Lung (tissue), 11 donors: ENCODE measurements at regions not wholly inside any gene's neighbourhood (a gene's known extent, or its start where the extent isn't known, plus 50 kb on each side); places are given as distances from the start of the nearest gene placed in this dataset.
"Not testable (repeated sequence)": the region's sequence is repeated elsewhere in the genome, so short reads cannot be mapped to it uniquely, and the experiment has no call there.

Source experiments
- ATAC-seq: fragments of 200-7000 bp; cut with Tn5 transposase; one replicate; pipeline ENCODE4 v1.9.1; 2020; ENCODE audit warnings: moderate number of reproducible peaks; ENCODE audit not compliant: insufficient read depth, low FRiP score
- DNase-seq, 3 donors: peaks; one replicate each; pipeline ENCODE4 v3.0.0-alpha.2; 2013 to 2017
- H3K27ac ChIP-seq, 2 donors: one replicate each; pipeline ENCODE4 v1.5.1; 2013; ENCODE audit warnings: mild to moderate bottlenecking in 2 of 2, moderate library complexity in 2 of 2, control low read depth in 1 of 2, inconsistent platforms in 1 of 2, low read depth in 1 of 2, low read length in 1 of 2
- H3K27me3 ChIP-seq, 3 donors: one replicate each; pipeline ENCODE4 v1.5.1; 2013; ENCODE audit warnings: low read length in 2 of 3; ENCODE audit not compliant: control insufficient read depth in 3 of 3, insufficient read depth in 3 of 3
- H3K36me3 ChIP-seq, 4 donors: one replicate each; pipeline ENCODE4 v1.5.1; 2013; ENCODE audit warnings: low read length in 4 of 4, mild to moderate bottlenecking in 1 of 4, moderate library complexity in 1 of 4; ENCODE audit not compliant: control insufficient read depth in 4 of 4, insufficient read depth in 4 of 4
- H3K4me1 ChIP-seq, 5 donors: one replicate each; pipeline ENCODE4 v1.5.1; 2013; ENCODE audit warnings: low read length in 5 of 5, mild to moderate bottlenecking in 2 of 5, moderate library complexity in 1 of 5; ENCODE audit not compliant: control insufficient read depth in 5 of 5, insufficient read depth in 5 of 5
- H3K4me3 ChIP-seq: one replicate; pipeline ENCODE4 v1.5.1; 2013; ENCODE audit warnings: mild to moderate bottlenecking, control low read depth, moderate library complexity
- H3K9ac ChIP-seq, 2 donors: one replicate each; pipeline ENCODE4 v1.5.1; 2013; ENCODE audit warnings: low read length in 2 of 2, control low read depth in 1 of 2; ENCODE audit not compliant: insufficient read depth in 1 of 2
- H3K9me3 ChIP-seq, 4 donors: one replicate each; pipeline ENCODE4 v1.5.1; 2013; ENCODE audit warnings: low read length in 3 of 4, mild to moderate bottlenecking in 1 of 4, moderate library complexity in 1 of 4; ENCODE audit not compliant: control insufficient read depth in 4 of 4, insufficient read depth in 3 of 4
- WGBS, 2 donors: extraction: QIAGEN DNeasy Blood & Tissue Kit; methylation state at CpG; one replicate each; pipeline ENCODE4 v1.1.7; 2013; 5-methylcytosine and 5-hydroxymethylcytosine counted together
- TF ChIP-seq, protein P1 (sequence below): IDR thresholded peaks from 2 replicates; pipeline ENCODE4 v1.5.1; 2012; ENCODE audit warnings: mild to moderate bottlenecking; ENCODE audit errors: control extremely low read depth, extremely low read depth
- donor health status: control.
- donor health status: control.
- donor health status: Bipolar disorder and iron deficiency.
- donor health status: healthy.
- donor health status: DM: yes; HTN: yes; CAD: no.

DNA sequence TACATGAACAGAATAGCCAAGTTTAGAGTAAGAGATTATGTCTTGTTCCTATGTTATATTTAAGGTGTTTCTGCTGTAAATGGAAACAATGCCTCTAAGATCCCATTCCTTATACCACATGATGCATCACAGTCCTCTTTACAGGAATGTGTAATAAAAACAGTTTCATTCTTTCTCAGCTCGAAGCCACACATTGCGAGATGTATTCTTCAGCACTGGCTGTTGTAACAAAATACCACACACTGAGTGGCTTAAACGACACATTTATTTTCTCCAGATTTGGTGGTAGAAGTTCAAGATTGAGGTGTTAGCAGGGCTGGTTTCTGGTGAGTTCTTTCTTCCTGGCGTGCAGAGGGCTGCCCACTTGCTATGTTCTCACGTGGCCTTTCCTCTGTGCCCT, 246.2 kb downstream of the SOCS6 start:
- Histone ChIP-seq H3K9me3 (peaks cover 0 to 2% (median 0%) of the 10 kb centered on the region in 4 donors), H3K27ac (no peak overlapping the region), H3K4me1 (no peaks in the 10 kb centered on the region), H3K27me3 (no peaks in the 10 kb centered on the region), H3K36me3 (no peaks in the 10 kb centered on the region), H3K9ac (no peak overlapping the region), H3K4me3 (no peak overlapping the region)
- TF ChIP-seq, protein P1, sequence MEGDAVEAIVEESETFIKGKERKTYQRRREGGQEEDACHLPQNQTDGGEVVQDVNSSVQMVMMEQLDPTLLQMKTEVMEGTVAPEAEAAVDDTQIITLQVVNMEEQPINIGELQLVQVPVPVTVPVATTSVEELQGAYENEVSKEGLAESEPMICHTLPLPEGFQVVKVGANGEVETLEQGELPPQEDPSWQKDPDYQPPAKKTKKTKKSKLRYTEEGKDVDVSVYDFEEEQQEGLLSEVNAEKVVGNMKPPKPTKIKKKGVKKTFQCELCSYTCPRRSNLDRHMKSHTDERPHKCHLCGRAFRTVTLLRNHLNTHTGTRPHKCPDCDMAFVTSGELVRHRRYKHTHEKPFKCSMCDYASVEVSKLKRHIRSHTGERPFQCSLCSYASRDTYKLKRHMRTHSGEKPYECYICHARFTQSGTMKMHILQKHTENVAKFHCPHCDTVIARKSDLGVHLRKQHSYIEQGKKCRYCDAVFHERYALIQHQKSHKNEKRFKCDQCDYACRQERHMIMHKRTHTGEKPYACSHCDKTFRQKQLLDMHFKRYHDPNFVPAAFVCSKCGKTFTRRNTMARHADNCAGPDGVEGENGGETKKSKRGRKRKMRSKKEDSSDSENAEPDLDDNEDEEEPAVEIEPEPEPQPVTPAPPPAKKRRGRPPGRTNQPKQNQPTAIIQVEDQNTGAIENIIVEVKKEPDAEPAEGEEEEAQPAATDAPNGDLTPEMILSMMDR, result no peak
- DNase-seq (no peak), ATAC-seq (no peak)
- 70 to 71% methylated on average over 5 of the region's 5 CpGs for WGBS, 2 donors

DNA sequence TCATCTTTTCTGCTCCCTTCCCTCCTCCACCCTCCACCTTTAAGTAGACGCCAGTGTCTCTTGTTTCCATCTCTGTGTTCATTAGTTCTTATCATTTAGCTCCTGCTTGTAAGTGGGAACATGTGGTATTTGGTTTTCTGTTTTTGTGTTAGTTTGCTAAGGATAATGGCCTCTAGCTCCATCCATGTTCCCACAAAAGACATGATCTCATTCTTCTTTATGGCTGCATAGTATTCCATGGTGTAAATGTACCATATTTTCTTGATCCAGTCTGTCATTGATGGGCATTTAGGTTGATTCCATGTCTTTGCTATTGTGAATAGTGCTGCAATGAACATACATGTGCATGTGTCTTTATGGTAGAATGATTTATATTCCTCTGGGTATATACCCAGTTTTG, 236.5 kb downstream of the SOCS6 start:
- not testable (repeated sequence) for H3K36me3 ChIP-seq, H3K9me3 ChIP-seq, H3K9ac ChIP-seq, H3K4me3 ChIP-seq, ATAC-seq, H3K27ac ChIP-seq, H3K27me3 ChIP-seq, DNase-seq
- H3K4me1 ChIP-seq, result peaks cover 0 to 20% (median 0%) of the 10 kb centered on the region in 5 donors
- 91 to 95% methylated on average over 1 of the region's 1 CpG for WGBS, 2 donors

DNA sequence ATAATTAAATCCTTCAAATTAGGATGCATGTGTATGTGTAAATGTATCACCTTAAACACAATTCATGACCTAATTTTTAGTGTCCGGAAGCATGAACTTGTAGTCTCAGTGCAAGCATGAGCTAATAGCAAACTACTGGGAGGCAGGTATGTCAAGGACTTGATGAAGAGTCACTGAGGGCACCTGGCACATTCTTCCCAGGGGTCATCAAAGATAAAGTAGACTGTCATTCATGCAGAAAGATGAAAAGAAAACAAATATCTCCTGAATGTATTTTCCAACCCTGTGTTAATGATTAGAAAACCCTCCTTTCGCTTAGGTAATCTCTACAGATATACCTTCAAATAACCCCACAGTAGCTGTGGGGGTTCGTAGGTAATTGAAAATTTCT, 234.9 kb downstream of the SOCS6 start:
- H3K36me3 ChIP-seq, result no peaks in the 10 kb centered on the region
- H3K4me1 ChIP-seq, result peaks cover 0 to 20% (median 0%) of the 10 kb centered on the region in 5 donors
- WGBS, 2 donors, result 78 to 85% methylated on average over 3 of the region's 3 CpGs
- TF ChIP-seq, protein P1, result no peak
- peaks cover 0 to 3% (median 1%) of the 10 kb centered on the region in 4 donors for H3K9me3 ChIP-seq
- no peaks in the 10 kb centered on the region for H3K27me3 ChIP-seq
- peak in 1 of 3 donors; percentile 9 for DNase-seq
- H3K4me3 ChIP-seq, result no peak overlapping the region
- no peak overlapping the region for H3K9ac ChIP-seq
- no peak for ATAC-seq
- H3K27ac ChIP-seq, result no peak overlapping the region

DNA sequence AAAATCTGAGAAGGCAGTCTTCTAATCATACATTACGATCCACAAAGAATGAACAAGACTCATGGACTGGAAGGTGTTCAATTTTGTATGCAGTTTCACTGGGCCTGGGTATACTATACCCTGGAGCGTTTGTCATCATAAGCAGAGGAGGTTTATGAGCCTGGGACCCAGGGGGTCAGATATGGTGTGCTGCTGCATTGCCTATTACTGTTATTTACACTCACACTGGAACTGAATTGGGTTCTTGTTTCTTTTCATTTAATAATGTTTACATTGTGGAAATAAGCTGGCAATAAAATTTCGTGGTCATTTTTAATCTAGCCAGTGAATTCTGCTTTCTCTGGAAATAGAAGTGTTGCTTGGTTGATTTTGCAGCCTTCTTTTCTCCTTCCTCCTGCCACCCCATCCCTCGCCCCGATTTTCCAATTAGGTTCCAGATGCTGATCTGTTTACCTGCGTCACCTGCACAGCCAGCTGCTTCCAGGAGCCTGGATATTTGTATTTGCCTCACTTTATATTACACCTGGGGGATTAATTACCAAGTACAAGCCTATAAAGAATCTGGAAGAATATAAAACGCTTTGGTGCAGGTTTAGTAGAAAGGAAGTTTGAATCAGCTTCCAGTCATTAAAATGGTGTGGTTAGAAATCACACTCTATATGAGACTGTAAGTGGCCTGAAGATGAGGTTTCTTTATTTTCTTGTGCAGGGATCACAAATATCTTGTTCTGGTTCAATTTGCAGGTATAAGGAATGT, 234.4 kb downstream of the SOCS6 start:
- Histone ChIP-seq H3K9me3 (peaks cover 0 to 3% (median 1%) of the 10 kb centered on the region in 4 donors), H3K36me3 (no peaks in the 10 kb centered on the region), H3K4me1 (peaks cover 0 to 20% (median 0%) of the 10 kb centered on the region in 5 donors), H3K27me3 (no peaks in the 10 kb centered on the region), H3K4me3 (no peak overlapping the region), H3K27ac (no peak overlapping the region), H3K9ac (no peak overlapping the region)
- TF ChIP-seq, protein P1, result no peak
- DNase-seq (peak in 1 of 3 donors; percentile 4), ATAC-seq (no peak)
- WGBS, 2 donors, result 70 to 81% methylated on average over 7 of the region's 7 CpGs
